Mucosa of descending colon (tissue), 3 donors: ENCODE measurements at regions not wholly inside any gene's neighbourhood (a gene's known extent, or its start where the extent isn't known, plus 50 kb on each side); places are given as distances from the start of the nearest gene placed in this dataset.
"Not testable (repeated sequence)": the region's sequence is repeated elsewhere in the genome, so short reads cannot be mapped to it uniquely, and the experiment has no call there.

ENCODE experiments used
- ATAC-seq: fragments of 200-7000 bp; cut with Tn5 transposase; one replicate; pipeline ENCODE4 v1.9.1; 2020; ENCODE audit warnings: mild to moderate bottlenecking, moderate library complexity
- DNase-seq, 3 donors: peaks; one replicate each; pipeline ENCODE4 v3.0.0-alpha.2; 2020
- H3K36me3 ChIP-seq: fragments of 200-600 bp; one replicate; pipeline ENCODE4 v1.8.0; 2021; ENCODE audit warnings: low read depth, mild to moderate bottlenecking
- H3K4me1 ChIP-seq: fragments of 200-600 bp; one replicate; pipeline ENCODE4 v1.8.0; 2021; ENCODE audit warnings: low read depth, mild to moderate bottlenecking
- H3K4me3 ChIP-seq: fragments of 200-600 bp; one replicate; pipeline ENCODE4 v1.8.0; 2021; ENCODE audit warnings: mild to moderate bottlenecking
- H3K9me3 ChIP-seq: fragments of 200-600 bp; one replicate; pipeline ENCODE4 v1.8.0; 2021; ENCODE audit warnings: mild to moderate bottlenecking
- intact Hi-C, 2 donors: fragments of 100-400 bp; cut with DNase I in 1 of 2; cut with micrococcal nuclease in 1 of 2; formaldehyde crosslinking; loops; one replicate each; pipeline versions ENCODE4 v1.11.0 to v1.11.1; 2022; cut with DNase I, micrococcal nuclease
- TF ChIP-seq, protein P1 (sequence below): fragments of 200-600 bp; IDR thresholded peaks from one replicate; pipeline ENCODE4 v1.8.0; 2022; ENCODE audit warnings: antibody characterized with exemption, mild to moderate bottlenecking
- donor health status: DM: no; HTN: no; CAD: no; lungs with moderate emphysema.
- donor health status: DM: no; HTN: no; CAD: no.
- donor health status: DM: no; HTN: yes; CAD: no.

DNA sequence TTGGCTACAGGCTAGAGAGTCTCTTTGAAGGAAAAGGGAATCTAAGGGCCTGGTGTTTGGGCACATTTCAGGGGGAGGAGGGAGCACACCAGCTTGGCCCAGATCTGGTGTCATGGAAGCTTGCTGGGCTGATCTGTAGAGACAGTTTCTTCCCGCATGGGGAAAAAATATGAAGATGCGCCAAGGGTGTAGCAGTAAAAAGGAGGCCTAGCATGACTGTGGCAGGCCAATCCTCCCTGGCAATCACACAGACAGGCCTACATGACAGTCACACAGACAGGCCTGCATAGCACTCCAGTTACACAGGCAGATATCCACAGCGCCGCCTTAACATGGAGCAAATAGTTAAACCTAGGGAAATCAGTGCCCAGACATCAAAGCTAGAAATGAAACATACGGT lies 123.6 kb upstream of the KIF5B start:
- Histone ChIP-seq H3K9me3 (no peaks in the 10 kb centered on the region), H3K4me1 (no peaks in the 10 kb centered on the region), H3K4me3 (no peak overlapping the region), H3K36me3 (no peaks in the 10 kb centered on the region)
- intact Hi-C loops: no loop called here
- DNase-seq (no peak), ATAC-seq (no peak)
- TF ChIP-seq, protein P1, sequence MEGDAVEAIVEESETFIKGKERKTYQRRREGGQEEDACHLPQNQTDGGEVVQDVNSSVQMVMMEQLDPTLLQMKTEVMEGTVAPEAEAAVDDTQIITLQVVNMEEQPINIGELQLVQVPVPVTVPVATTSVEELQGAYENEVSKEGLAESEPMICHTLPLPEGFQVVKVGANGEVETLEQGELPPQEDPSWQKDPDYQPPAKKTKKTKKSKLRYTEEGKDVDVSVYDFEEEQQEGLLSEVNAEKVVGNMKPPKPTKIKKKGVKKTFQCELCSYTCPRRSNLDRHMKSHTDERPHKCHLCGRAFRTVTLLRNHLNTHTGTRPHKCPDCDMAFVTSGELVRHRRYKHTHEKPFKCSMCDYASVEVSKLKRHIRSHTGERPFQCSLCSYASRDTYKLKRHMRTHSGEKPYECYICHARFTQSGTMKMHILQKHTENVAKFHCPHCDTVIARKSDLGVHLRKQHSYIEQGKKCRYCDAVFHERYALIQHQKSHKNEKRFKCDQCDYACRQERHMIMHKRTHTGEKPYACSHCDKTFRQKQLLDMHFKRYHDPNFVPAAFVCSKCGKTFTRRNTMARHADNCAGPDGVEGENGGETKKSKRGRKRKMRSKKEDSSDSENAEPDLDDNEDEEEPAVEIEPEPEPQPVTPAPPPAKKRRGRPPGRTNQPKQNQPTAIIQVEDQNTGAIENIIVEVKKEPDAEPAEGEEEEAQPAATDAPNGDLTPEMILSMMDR: no peak

DNA sequence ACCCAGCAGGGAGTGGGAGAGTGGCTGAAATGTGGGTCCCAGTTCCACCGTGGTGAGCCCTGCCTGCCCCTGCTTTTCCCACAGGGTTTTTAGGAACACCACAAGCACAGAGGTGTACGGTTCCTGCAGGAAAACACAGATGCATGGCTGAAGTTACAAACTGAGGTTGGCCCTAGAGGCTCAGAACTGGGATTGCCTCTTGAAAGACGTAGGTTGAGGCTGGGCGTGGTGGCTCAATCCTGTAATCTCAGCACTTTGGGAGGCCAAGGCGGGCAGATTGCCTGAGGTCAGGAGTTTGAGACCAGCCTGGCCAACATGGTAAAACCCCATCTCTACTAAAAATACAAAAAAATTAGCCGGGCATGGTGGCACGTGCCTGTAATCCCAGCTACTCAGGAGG lies 121.4 kb upstream of the KIF5B start:
- H3K36me3 ChIP-seq, intact Hi-C loops, H3K4me1 ChIP-seq, DNase-seq, ATAC-seq, H3K9me3 ChIP-seq, H3K4me3 ChIP-seq: not testable (repeated sequence)

DNA sequence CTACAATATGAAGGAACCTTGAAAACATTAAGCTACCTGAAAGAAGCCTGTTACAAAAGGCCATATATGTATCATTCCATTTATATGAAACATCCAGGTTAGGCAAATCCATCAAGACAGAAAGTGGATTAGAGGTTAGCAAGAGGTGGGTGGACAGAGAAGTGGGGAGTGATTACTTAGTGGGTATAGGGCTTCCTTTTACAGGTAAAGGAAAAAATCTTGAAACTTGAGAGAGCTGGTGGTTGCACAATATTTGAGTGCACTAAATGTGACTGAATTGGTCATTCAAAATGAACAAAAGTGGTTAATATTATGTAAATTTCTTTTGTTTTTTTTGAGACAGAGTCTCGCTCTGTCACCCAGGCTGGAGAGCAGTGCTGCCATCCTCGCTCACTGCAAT lies 119.4 kb upstream of the KIF5B start:
- H3K36me3 ChIP-seq: no peaks in the 10 kb centered on the region
- no peaks in the 10 kb centered on the region for H3K9me3 ChIP-seq
- no peak for DNase-seq
- ATAC-seq: no peak
- H3K4me3 ChIP-seq: no peak overlapping the region
- TF ChIP-seq, protein P1: no peak
- H3K4me1 ChIP-seq: no peaks in the 10 kb centered on the region
- intact Hi-C loops: no loop called here

DNA sequence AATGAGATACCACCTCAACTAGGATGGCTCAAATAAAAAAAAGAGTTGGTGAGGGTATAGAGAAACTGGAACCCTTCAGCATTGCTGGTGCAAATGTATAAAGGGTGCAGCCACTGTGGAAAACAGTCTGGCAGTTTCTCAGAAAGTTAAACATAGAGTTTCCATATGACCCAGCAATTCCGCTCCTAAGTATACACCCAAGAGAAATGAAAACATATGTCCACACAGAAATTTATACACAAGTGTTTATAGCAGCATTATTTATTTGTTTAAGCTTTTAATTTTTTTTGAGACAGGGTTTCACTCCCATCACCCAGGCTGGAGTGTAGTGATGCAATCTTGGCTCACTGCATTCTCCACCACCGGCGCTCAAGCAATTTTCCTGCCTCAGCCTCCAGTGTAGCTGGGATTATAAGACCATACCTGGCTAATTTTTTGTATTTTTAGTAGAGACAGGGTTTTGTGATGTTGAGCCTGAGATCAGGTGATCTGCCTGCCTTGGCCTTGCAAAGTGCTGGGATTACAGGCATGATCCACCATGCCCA lies 118.2 kb upstream of the KIF5B start:
- ATAC-seq (no peak), DNase-seq (no peak)
- TF ChIP-seq, protein P1: no peak
- no peak overlapping the region for H3K4me3 ChIP-seq
- no peaks in the 10 kb centered on the region for H3K9me3 ChIP-seq
- no peaks in the 10 kb centered on the region for H3K4me1 ChIP-seq
- no peaks in the 10 kb centered on the region for H3K36me3 ChIP-seq
- intact Hi-C loops: no loop called here

DNA sequence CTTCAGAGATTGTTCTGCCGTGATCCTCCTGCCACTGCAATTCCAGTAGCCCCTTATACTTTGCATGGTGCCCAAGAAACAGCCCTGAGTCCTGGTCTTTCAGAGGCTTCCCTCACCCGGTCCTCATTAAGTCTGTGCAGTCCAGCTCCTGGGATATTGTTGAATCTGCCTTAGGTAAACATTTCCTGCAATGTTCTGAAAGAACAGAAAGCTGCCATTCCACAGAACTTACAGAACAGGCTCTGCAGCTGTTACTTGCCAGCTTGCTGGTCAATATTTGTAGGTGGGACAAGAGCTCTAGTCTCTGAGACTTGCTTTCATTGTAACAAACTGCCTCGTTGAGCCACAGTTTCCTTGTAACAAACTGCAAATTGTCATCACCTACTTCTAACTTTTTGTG lies 115.0 kb upstream of the KIF5B start:
- no peaks in the 10 kb centered on the region for H3K36me3 ChIP-seq
- peak; percentile 93 for ATAC-seq
- TF ChIP-seq, protein P1: no peak
- no peaks in the 10 kb centered on the region for H3K9me3 ChIP-seq
- H3K4me1 ChIP-seq: no peaks in the 10 kb centered on the region
- peak in 2 of 3 donors; percentile 41 to 86 for DNase-seq
- no peak overlapping the region for H3K4me3 ChIP-seq
- intact Hi-C loops: no loop called here

DNA sequence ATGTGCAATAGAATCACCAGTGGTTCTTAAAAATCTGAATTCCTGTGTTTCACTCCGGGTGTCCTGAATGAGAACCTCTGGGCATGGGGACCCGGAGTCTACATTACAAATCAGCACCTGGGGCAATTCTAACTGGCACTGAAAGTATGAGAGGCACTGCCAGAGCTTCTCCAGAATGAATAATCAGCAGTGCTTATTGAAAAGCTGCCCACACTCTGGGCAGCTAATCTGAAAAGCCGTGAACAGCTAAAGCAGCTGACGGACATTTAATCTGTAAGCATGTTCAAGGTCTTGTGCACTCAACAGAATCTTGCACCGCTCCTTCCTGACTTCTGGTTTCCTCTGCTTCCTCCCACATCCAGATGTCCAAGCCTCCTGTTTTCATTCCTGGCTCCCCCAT lies 113.3 kb upstream of the KIF5B start:
- Histone ChIP-seq H3K4me1 (no peaks in the 10 kb centered on the region), H3K4me3 (no peak overlapping the region), H3K36me3 (no peaks in the 10 kb centered on the region), H3K9me3 (no peaks in the 10 kb centered on the region)
- intact Hi-C loops: no loop called here
- DNase-seq (no peak), ATAC-seq (no peak)
- TF ChIP-seq, protein P1: no peak
